ENCODE measurements at regions not wholly inside any gene's neighbourhood (a gene's known extent, or its start where the extent isn't known, plus 50 kb on each side); places are given as distances from the start of the nearest gene placed in this dataset.

DNA sequence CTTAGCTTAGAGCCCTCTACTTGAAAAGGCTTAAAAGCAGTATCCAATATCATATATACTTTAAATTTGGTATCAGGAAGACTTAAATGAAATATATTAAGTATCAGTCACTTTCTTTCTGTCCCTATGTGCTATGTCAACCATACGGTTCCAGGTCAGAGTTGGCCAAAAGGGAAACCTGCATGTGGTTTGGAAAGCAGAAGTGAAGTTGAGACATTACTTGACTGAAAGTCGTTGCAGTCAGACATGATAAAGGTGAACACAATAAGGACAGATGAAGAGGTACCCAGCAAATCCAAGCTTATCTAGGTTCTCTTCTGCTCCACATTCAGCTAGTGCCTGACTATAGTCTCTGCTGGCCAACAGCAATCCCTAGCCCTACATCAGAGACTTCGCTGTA is 336.8 kb downstream of the KCNA4 start:
- TF ChIP-seq, protein P1, sequence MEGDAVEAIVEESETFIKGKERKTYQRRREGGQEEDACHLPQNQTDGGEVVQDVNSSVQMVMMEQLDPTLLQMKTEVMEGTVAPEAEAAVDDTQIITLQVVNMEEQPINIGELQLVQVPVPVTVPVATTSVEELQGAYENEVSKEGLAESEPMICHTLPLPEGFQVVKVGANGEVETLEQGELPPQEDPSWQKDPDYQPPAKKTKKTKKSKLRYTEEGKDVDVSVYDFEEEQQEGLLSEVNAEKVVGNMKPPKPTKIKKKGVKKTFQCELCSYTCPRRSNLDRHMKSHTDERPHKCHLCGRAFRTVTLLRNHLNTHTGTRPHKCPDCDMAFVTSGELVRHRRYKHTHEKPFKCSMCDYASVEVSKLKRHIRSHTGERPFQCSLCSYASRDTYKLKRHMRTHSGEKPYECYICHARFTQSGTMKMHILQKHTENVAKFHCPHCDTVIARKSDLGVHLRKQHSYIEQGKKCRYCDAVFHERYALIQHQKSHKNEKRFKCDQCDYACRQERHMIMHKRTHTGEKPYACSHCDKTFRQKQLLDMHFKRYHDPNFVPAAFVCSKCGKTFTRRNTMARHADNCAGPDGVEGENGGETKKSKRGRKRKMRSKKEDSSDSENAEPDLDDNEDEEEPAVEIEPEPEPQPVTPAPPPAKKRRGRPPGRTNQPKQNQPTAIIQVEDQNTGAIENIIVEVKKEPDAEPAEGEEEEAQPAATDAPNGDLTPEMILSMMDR (conservative IDR thresholded peaks at IDR 0.05): no peak
- no peak overlapping the region for H3K27ac ChIP-seq

DNA sequence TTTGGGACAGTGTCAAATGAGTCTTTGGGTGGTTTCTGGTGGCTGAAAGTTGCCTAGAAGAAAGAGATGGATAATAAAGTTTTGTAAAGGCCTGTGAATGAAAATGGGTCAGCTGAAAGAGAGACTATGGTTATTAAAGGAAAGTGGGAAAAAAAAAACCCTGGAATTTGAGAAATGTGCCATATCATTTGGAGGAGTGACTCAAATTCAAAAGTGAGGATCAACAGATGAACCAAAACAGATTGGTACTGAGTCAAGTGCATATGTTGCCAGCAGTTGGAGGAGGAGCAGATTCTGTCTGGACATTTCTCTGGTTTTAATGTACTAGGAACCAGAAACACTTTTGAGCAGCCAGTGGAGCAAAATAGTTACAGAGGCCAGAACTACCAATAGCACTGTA is 339.8 kb downstream of the KCNA4 start:
- TF ChIP-seq, protein P1 (conservative IDR thresholded peaks at IDR 0.05): no peak

DNA sequence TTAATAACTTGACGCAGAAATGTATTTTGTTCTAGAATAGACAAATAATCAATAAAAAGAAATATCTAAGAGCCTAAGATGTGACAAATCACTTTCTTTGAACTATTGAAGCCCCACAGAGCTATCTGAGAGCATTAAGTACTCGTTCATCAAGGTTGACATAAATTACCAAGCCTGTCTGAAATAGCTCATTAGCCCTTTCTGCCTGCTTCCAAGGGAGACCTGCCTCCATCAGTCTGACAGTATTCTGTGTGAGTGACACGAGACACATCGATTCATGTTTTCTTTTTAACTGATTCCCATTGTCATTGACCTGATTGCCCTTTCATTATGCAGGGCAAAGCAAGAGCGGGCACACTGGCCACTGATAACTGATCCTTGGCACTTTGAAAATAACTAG is 347.5 kb downstream of the KCNA4 start:
- no peak overlapping the region for H3K27ac ChIP-seq
- TF ChIP-seq, protein P1 (conservative IDR thresholded peaks at IDR 0.05): no peak

More for the DNA sequence above, 339.8 kb downstream of the KCNA4 start:
- no peak overlapping the region for H3K27ac ChIP-seq

DNA sequence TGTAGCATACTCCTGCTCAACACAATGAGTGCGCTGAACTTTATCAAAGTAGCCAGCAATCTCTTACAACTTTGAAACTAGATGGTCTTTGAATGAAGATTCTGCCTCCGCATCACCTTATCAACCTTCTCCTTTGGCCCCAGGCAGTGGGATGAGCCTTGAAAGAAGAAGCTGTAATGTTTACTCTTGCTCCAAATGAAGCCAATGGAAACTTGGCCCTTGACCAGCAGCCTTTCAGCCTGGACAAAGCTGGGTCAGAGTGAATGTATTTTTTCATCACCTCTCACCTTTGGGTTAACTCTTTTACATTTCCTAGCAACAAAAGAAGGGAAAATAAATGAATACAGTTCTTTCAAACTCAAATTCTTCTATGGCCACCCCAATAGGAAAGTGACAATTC is 359.1 kb downstream of the KCNA4 start:
- H3K27ac ChIP-seq: no peak overlapping the region
- TF ChIP-seq, protein P1 (conservative IDR thresholded peaks at IDR 0.05): no peak

DNA sequence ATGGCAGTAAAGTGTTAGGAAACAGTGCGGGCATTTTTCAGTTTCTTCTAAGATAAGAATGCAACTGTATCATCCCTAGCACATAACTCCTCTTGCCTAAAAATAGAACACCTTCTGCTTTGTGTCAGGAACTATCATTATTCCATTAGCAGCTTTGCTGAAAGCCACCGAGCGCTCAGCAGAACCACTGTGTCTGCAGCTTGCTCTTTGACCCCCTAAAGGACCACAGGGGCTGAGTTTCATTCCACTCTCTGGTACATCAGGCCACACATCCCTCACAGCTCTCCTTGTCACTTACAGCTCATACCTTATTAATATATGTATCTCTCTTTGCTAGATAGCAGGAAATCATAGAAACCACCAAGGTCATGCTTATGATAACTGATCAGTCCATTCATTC is 360.2 kb downstream of the KCNA4 start:
- no peak overlapping the region for H3K27ac ChIP-seq
- TF ChIP-seq, protein P1 (conservative IDR thresholded peaks at IDR 0.05): no peak

DNA sequence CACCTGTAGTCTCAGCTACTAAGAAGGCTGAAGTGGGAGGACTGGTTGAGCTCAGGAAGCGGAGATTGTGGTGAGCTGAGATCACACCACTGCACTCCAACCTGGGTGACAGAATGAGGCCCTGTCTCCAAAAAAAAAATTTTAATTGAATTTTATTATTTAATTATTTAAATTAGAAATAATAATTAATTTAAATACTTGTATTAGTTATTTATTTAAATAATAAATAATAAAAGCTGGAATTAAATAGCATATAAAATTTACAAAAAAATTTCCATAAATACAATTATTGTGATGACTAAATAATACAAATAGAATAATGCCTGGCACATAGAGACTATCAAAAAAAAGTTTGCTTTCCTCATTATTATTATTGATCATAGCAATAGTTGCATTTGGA is 371.5 kb downstream of the KCNA4 start:
- TF ChIP-seq, protein P1 (conservative IDR thresholded peaks at IDR 0.05): no peak
- no peak overlapping the region for H3K27ac ChIP-seq

DNA sequence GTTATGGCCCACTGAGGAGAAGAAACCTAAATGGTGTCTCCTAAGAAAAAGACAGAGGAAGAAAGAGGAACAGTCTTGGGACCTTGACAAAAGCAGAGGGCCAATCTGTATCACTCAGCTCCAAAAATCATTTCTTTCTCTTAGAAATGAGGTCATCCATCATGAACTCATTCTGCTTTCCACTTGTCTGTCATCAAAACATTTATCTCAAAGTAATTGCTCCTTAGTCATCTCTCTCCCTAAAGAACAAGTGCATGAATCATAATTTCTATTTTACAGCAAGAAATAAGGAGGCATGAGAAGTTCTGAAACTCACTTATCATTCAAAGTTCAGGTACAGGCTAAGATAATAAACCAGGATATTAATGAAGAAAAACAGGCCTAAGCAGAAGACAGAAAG is 375.6 kb downstream of the KCNA4 start:
- TF ChIP-seq, protein P1 (conservative IDR thresholded peaks at IDR 0.05): no peak
- H3K27ac ChIP-seq: no peak overlapping the region

DNA sequence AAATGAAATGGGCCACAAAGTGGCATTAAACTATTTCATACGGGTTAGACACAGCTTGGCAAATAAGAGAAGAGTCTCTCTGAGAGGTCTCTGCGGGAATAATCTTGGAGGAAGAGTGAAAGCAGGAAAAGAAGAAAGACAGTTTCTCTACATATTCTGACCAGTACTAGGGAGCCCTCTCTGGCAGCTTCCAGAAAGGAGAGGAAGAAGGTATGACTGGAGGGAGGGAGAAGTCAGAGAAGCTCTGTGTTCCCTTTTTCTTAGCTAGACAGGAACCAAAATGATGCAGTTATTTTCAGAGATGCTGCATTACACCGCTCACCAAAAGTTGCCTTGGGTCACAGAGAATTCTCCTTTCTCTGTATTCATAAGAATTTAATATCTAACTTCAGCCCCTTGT is 382.1 kb downstream of the KCNA4 start:
- TF ChIP-seq, protein P1 (conservative IDR thresholded peaks at IDR 0.05): no peak
- H3K27ac ChIP-seq: no peak overlapping the region
